ENCODE measurements at regions not wholly inside any gene's neighbourhood (a gene's known extent, or its start where the extent isn't known, plus 50 kb on each side); places are given as distances from the start of the nearest gene placed in this dataset.
"Not testable (repeated sequence)": the region's sequence is repeated elsewhere in the genome, so short reads cannot be mapped to it uniquely, and the experiment has no call there.

- no peak overlapping the region for H3K27ac ChIP-seq
- no peak for DNase-seq (ENCODE audit: low read depth, low spot score)
Observed at GRCh38 chr2:2909086-2910035, 468.3 kb downstream of the EIPR1 start.

- DNase-seq (ENCODE audit: low read depth, low spot score), result no peak
- H3K27ac ChIP-seq, result no peak overlapping the region
Observed at GRCh38 chr2:2906091-2906490, 471.5 kb downstream of the EIPR1 start.

DNA sequence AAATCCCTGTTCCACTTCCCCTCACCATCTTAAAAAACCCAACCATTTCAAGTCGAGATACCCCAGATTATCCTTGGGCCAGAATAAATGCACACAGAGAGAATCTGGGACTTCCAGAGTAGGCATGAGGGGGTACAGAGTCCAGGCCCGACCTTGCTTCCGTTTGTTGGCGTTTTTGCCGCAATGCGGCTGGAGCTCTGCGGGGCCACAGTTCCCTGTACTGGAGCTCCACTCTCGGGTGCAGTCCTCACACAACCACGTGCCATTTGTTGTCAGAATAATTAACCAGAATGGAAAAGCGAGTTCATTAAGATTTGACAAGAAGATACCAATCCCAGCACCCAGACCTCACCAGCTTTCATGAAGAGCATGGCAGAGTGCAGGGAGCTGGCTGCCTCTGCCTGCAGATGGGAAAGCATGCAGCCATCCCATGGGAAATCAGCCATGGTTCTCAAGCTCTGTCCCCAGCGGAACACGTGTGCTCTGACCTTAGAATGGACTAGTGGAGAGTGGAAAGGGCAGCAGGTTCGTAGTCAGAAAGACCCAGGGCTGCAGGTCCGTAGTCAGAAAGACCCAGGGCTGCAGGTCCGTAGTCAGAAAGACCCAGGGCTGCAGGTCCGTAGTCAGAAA, 472.8 kb downstream of the EIPR1 start:
- DNase-seq (ENCODE audit: low read depth, low spot score), result no peak
- no peak overlapping the region for H3K27ac ChIP-seq

DNA sequence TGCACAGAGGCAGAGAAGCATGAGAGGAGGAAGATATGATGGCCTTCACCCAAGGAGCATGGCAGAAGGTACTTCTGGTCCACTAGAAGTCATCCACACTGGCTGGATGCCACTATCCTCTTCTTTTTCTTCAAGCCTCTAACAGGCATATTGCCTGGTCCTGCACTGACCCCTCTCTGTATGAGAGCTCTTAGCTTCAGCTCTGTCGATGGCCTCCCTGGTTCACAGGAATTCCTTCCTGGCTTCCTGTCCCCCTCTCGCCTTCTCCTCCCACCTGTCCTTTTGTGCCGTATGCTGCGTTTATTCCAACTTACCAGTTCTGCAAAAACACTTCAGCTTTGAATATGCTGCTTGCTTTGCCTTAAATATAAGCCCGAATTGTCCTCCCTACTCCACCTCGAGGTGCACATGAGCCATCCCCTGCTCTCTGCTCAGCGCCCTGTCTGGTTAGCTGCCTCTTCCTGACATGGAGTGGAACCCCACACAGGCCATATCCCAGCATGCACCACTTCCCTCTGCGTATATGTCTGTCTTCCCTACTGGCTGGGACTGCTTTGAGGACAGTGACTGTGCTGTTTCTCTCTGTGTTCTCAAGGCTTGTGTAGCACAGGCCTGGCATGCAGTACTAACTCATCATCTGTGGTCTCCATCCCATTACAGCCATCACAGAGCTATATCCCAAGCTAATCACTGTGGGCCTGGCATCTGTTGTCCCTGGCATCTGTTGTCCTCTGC, 474.9 kb downstream of the EIPR1 start:
- no peak for DNase-seq (ENCODE audit: low read depth, low spot score)
- H3K27ac ChIP-seq, result no peak overlapping the region

DNA sequence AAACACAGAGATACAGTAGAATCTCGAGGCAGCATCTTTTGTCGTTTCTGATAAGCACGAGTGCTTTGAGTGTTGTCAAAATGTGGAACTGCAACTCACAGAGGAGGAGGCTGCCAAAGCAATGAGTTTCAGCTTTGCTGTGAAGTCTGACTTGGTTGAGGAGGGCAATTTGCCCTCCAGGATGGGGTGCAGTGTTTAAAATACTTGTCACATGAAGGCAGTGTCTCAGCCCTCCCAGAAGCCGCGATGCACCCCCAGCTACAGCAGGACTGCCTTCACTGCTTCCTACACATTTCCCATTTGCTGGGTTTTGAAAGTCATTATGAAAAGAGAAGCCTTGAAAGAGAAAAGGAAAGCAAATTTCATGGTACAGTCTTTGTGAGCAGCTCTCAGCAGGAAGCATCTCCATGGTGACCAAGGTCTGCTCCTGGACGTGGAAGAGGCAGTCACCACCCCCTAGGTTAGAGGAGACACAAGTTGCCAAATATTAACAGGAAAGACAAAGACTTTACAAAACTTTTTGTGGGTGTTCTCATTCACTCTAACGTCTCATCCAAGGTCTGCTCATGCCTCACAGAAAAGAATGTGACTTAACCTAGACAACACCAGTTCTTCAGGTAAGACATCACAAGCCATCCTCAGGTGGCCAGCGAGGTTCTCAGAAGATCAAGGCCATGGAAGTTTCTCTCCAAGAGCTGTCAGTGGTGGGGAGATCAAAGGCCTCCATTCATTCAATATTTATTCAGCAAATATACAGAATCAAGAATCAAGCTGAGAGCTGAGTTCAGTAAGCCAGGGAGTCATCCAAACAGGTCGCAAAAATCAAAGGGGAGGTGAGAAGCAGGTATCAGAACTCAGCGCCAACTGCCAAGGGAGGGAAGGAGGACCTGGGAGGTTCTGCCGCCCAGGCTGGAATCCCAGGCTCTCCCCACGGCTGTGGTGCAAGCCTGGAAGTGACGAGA, 476.0 kb downstream of the EIPR1 start:
- H3K27ac ChIP-seq, result no peak overlapping the region
- DNase-seq (ENCODE audit: low read depth, low spot score), result no peak

- DNase-seq (ENCODE audit: low read depth, low spot score), result no peak
- no peak overlapping the region for H3K27ac ChIP-seq
Observed at GRCh38 chr2:2899826-2900225, 477.8 kb downstream of the EIPR1 start.

DNA sequence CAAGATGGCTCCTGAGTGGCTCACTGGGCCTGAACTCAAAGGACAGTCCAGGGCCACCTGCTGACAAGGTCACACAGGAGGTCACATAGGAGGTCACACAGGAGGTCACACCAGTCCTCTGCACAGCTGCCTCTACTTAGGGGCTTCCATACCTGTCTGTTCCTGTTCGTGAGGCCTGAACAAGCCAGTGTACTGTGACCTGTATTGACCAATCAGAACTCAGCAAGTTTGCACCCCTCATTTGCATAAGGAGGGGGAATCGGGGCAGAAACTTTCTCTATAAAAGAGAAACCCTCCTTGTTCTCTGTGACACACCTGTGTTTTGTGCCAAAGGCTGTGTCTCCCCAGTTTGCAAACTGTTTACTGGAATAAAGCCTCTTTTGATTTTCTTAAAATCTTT, 478.9 kb downstream of the EIPR1 start:
- H3K27ac ChIP-seq, result no peak overlapping the region
- no peak for DNase-seq (ENCODE audit: low read depth, low spot score)

- DNase-seq (ENCODE audit: low read depth, low spot score), result no peak
- no peak overlapping the region for H3K27ac ChIP-seq
Observed at GRCh38 chr2:2896643-2897042, 481.0 kb downstream of the EIPR1 start.

DNA sequence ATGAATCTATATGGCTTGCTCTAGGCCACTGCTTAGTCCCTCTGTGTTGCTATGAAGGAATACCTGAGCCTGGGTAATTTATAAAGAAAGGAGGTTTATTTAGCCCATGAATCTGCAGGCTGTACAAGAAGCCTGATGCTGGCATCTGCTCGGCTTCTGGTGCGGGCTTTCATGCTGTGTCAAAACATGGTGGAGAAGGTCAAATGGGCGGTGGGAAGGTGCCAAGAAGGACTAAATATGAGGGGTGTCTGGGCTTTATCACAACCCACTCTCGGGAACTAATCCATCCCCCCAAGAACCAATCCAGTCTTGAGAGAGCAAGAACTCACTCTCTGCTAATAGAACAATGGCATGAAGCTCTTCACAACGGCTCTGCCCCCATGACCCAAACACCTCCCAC, 481.6 kb downstream of the EIPR1 start:
- H3K27ac ChIP-seq, result no peak overlapping the region
- no peak for DNase-seq (ENCODE audit: low read depth, low spot score)

GRCh38 chr2:2894011-2894410, 483.6 kb downstream of the EIPR1 start:
- DNase-seq (ENCODE audit: low read depth, low spot score); H3K27ac ChIP-seq: not testable (repeated sequence)

- DNase-seq (ENCODE audit: low read depth, low spot score), result no peak
- no peak overlapping the region for H3K27ac ChIP-seq
Observed at GRCh38 chr2:2892892-2893291, 484.7 kb downstream of the EIPR1 start.

DNA sequence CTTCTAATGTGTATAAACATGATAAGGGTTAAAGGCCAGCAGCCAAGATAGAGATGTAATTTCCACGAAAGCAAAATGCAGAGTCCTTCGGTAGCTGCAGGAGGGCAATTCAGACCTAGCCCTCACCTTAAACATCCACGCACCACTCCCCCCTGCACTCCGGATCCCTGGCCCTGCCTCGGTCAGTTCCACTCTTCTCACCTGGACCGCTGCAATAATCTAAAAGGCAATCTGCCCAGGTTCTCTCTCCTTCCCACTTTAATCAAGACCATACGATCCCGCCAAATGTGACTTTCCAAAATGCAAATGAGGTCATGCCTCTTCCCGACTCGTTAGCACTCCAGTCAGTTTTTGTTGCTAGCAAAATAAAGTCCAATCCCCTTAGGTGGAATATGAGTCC, 485.2 kb downstream of the EIPR1 start:
- H3K27ac ChIP-seq, result no peak overlapping the region

DNA sequence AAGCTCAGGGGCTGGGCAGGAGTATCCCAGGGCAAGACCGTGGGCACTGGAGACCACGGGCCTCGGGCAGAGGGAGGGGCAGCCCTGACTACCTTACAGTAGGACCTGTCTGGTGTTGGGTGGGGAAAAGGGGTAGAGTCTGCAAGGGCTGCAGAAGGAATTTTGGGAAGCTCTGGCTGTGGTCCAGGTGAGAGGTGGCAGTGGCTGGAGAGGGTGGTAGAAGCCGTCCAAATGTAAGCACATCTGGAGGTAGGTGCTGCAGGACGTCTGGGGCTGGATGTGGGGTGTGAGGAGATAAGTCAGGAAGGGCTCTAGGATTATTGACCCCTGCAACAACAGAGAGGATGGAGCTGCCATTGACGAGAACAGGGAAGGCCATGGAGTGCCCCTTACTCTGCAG, 486.7 kb downstream of the EIPR1 start:
- DNase-seq (ENCODE audit: low read depth, low spot score), result no peak

More for the DNA sequence above, 485.2 kb downstream of the EIPR1 start:
- no peak for DNase-seq (ENCODE audit: low read depth, low spot score)

GRCh38 chr2:2890246-2890645, 487.4 kb downstream of the EIPR1 start:
- H3K27ac ChIP-seq, result no peak overlapping the region
- no peak for DNase-seq (ENCODE audit: low read depth, low spot score)

More for the DNA sequence above, 486.7 kb downstream of the EIPR1 start:
- no peak overlapping the region for H3K27ac ChIP-seq

- no peak for DNase-seq (ENCODE audit: low read depth, low spot score)
Observed at GRCh38 chr2:2889646-2890045, 488.0 kb downstream of the EIPR1 start.

DNA sequence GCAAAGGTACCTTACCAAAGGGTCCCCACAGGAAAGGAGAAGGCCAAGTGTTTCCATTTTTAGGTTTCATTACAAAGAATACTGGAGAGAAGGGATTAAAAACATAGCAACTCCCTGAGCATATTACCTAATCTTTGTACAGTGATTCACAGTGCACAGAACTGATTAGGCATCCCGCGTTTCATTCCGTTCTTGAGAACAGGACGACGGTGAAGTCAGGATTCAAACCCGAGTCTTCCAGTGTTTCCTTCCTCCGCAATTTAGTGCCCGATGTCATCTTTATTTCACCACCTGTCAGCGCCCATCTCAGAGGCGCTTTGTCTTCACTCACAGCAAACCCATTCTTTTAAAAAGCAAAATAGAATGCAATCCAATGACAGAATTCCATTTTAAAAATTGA, 488.5 kb downstream of the EIPR1 start:
- no peak overlapping the region for H3K27ac ChIP-seq
- no peak for DNase-seq (ENCODE audit: low read depth, low spot score)

More at GRCh38 chr2:2889646-2890045, 488.0 kb downstream of the EIPR1 start:
- H3K27ac ChIP-seq, result no peak overlapping the region

GRCh38 chr2:2887772-2888387, 489.7 kb downstream of the EIPR1 start:
- DNase-seq (ENCODE audit: low read depth, low spot score), result no peak

DNA sequence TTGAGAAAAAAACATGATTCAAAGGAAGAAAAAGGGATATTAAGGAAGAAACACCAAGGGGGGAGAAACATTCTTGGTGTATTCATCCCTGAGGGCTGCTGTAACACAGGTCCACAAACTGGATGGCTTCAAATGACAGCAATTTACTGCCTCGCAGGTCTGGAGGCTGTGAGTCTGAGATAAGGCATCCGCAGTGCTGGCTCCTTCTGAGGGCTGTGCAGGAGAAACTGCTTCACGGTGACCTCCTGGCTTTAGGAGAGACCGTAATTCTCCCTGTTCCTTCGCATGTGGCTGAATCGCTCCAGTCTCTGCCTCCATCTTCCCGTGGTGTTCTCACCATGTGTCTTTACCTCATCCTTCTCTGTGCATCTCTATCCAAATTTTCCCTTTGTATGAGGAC, 490.7 kb downstream of the EIPR1 start:
- no peak overlapping the region for H3K27ac ChIP-seq
- no peak for DNase-seq (ENCODE audit: low read depth, low spot score)

More at GRCh38 chr2:2887772-2888387, 489.7 kb downstream of the EIPR1 start:
- H3K27ac ChIP-seq, result no peak overlapping the region

DNA sequence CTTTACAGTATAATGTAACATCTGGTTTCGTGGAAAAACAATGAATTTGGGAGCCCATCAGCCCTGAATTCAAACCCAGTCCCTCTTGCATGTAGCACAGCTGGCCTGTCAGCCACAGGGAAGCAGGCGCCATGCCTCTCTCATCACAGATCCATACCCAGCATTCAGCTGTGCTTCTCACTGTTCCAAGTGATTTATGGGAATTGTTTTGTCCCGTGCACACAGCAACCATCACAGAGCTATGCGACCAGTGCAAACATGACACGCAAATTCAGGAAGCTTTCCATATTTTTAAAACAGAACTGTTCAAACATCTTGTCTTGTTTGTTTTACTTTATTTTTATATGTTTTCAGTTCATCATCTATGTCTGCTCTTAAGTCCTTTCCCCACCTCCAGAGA, 496.1 kb downstream of the EIPR1 start:
- H3K27ac ChIP-seq, result no peak overlapping the region
- DNase-seq (ENCODE audit: low read depth, low spot score), result no peak

All from epithelial cell of prostate (primary cell).